Mesodermal cell (in vitro differentiated cells): ENCODE measurements at regions not wholly inside any gene's neighbourhood (a gene's known extent, or its start where the extent isn't known, plus 50 kb on each side); places are given as distances from the start of the nearest gene placed in this dataset.

Experiments
- H3K27ac ChIP-seq: 2 replicates; pipeline ENCODE4 v1.7.0; 2013; ENCODE audit warnings: mild to moderate bottlenecking, low read depth, low read length, moderate library complexity; ENCODE audit not compliant: severe bottlenecking
- H3K36me3 ChIP-seq: 2 replicates; pipeline ENCODE4 v1.7.1; 2013; ENCODE audit warnings: mild to moderate bottlenecking, low read length, moderate library complexity; ENCODE audit not compliant: control insufficient read depth, insufficient read depth
- H3K4me1 ChIP-seq: one replicate; pipeline ENCODE4 v1.7.1; 2013; ENCODE audit warnings: mild to moderate bottlenecking, low read length; ENCODE audit not compliant: insufficient read depth, control insufficient read depth, poor library complexity, severe bottlenecking
- H3K4me3 ChIP-seq: 2 replicates; pipeline ENCODE4 v1.7.0; 2013; ENCODE audit warnings: low read length, control low read depth, mild to moderate bottlenecking; ENCODE audit not compliant: insufficient read depth, poor library complexity, severe bottlenecking; ENCODE audit errors: extremely low read depth
- H3K9me3 ChIP-seq: 2 replicates; pipeline ENCODE4 v1.7.1; 2013; ENCODE audit warnings: mild to moderate bottlenecking, low read length, moderate library complexity; ENCODE audit not compliant: control insufficient read depth
- WGBS, 2 experiments: methylation state at CpG; one replicate each; pipeline ENCODE4 v1.1.5; 2013; ENCODE audit warnings: missing lambda C conversion rate in 2 of 2; ENCODE audit not compliant: insufficient coverage in 2 of 2; 5-methylcytosine and 5-hydroxymethylcytosine counted together

DNA sequence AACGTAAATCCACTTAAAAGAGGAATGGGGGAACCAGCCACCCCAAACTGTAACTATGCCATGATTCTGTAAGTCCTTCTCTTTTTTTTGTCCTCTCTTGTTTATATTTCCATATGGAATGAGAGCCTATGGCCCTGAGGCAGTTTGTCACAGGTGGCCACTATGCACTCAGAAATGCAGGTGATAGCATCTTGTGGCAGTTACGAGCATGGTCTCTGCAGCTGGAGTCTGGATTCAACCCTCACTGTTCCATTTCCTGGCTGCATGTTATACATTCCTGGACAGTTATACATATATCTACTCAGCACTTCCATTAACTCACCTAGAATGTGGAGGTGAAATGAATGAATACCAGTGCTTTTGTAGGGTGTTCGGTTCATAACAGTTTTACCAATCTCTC, 291.5 kb upstream of the FANCL start:
- no peak overlapping the region for H3K27ac ChIP-seq
- H3K4me1 ChIP-seq: no peaks in the 10 kb centered on the region
- H3K4me3 ChIP-seq: no peak overlapping the region
- H3K9me3 ChIP-seq: no peaks in the 10 kb centered on the region
- H3K36me3 ChIP-seq: no peaks in the 10 kb centered on the region
- 90 to 100% methylated on average over 1 to 2 of the region's 3 CpGs for WGBS, 2 experiments

DNA sequence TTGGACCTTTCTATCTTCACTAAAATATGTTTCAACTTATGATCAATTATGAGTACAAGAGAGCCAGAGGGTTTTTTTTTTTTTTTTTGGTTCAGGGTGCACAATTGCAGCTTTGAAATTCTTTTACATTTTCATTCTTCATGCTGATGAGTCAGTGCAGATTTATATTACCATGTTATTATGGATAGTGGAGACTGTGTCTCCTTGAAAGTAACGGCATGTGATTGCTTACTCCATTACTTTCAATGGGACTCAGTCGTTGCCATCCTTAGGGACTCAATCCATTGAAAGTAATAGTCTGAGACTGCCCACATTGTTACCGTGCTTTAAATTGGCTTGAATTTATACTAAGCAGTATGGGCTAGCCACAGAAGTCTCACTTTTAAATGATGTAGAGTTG, 286.5 kb upstream of the FANCL start:
- 89% methylated on average over 2 of the region's 3 CpGs; no CpG with 5 or more reads in 1 of the 2 experiments for WGBS, 2 experiments
- no peaks in the 10 kb centered on the region for H3K9me3 ChIP-seq
- no peak overlapping the region for H3K4me3 ChIP-seq

GRCh38 chr2:58521803-58522554, 280.9 kb upstream of the FANCL start:
- 43 to 65% methylated on average over 5 of the region's 7 CpGs for whole genome bisulfite sequencing, 2 experiments
- Histone ChIP-seq H3K9me3 (no peaks in the 10 kb centered on the region), H3K4me3 (no peak overlapping the region), H3K4me1 (no peaks in the 10 kb centered on the region), H3K27ac (no peak overlapping the region), H3K36me3 (no peaks in the 10 kb centered on the region)

More for the DNA sequence above, 286.5 kb upstream of the FANCL start:
- Histone ChIP-seq H3K36me3 (no peaks in the 10 kb centered on the region), H3K4me1 (no peaks in the 10 kb centered on the region), H3K27ac (no peak overlapping the region)

DNA sequence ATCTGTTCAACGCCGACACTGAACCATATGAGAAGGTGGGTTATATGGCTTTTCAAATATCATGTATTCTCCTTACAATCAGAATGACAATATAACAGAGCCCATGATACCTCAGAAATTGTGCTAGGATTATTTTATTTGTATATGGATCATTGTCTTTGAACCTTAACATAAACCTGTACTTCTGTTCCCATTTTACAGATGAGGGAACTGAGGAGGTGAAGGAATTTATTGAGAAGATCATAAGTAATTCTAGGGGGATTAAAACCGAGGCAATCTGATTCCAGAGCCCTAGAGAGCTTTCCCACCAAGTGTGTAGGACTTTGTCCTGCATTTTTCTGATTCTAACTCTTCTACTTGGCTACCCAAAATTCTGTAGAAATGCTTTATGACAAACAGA, 279.8 kb upstream of the FANCL start:
- H3K4me3 ChIP-seq: no peak overlapping the region
- no peaks in the 10 kb centered on the region for H3K9me3 ChIP-seq
- WGBS, 2 experiments: no CpG with 5 or more reads among the region's 3 CpGs
- H3K36me3 ChIP-seq: no peaks in the 10 kb centered on the region
- no peaks in the 10 kb centered on the region for H3K4me1 ChIP-seq
- H3K27ac ChIP-seq: no peak overlapping the region

- Histone ChIP-seq H3K9me3 (no peaks in the 10 kb centered on the region), H3K36me3 (no peaks in the 10 kb centered on the region), H3K27ac (no peak overlapping the region), H3K4me3 (no peak overlapping the region), H3K4me1 (no peaks in the 10 kb centered on the region)
- WGBS, 2 experiments: 100% methylated on average over 2 of the region's 2 CpGs; no CpG with 5 or more reads in 1 of the 2 experiments
Observed at GRCh38 chr2:58517881-58518280, 276.8 kb upstream of the FANCL start.

GRCh38 chr2:58516695-58517094, 275.6 kb upstream of the FANCL start:
- Histone ChIP-seq H3K4me3 (no peak overlapping the region), H3K9me3 (no peaks in the 10 kb centered on the region), H3K27ac (no peak overlapping the region), H3K36me3 (no peaks in the 10 kb centered on the region), H3K4me1 (no peaks in the 10 kb centered on the region)
- WGBS, 2 experiments: no CpG with 5 or more reads among the region's 3 CpGs

- Histone ChIP-seq H3K4me1 (no peaks in the 10 kb centered on the region), H3K9me3 (no peaks in the 10 kb centered on the region), H3K4me3 (no peak overlapping the region), H3K36me3 (no peaks in the 10 kb centered on the region), H3K27ac (no peak overlapping the region)
- 100% methylated on average over 1 to 2 of the region's 2 CpGs for WGBS, 2 experiments
Observed at GRCh38 chr2:58515827-58516573, 274.9 kb upstream of the FANCL start.

- no peaks in the 10 kb centered on the region for H3K4me1 ChIP-seq
Observed at GRCh38 chr2:58514252-58514651, 273.1 kb upstream of the FANCL start.

GRCh38 chr2:58512878-58513277, 271.8 kb upstream of the FANCL start:
- WGBS, 2 experiments: 91 to 100% methylated on average over 1 of the region's 1 CpG
- Histone ChIP-seq H3K9me3 (no peaks in the 10 kb centered on the region), H3K27ac (no peak overlapping the region), H3K4me3 (no peak overlapping the region), H3K36me3 (no peaks in the 10 kb centered on the region), H3K4me1 (no peaks in the 10 kb centered on the region)

More at GRCh38 chr2:58514252-58514651, 273.1 kb upstream of the FANCL start:
- Histone ChIP-seq H3K9me3 (no peaks in the 10 kb centered on the region), H3K4me3 (no peak overlapping the region), H3K36me3 (no peaks in the 10 kb centered on the region), H3K27ac (no peak overlapping the region)

DNA sequence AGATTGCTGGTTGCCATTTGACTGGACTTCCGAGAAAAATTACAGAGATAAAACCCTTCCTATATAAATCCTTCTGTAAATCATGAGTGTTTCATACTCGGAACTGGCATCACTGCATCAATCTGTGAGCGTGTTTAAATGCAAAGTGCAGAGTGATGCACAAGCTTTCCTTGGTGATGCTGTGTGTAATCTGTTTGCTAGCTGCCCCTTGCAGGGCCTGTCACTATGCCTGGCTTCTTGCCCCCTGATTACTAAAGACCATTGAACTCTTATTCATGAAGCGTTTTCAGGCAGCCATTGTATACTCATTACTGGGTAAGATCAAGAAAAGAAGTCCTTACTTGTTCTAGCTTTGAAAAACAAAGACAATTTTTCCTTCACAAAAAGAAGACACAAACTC, 266.9 kb upstream of the FANCL start:
- 80 to 93% methylated on average over 1 to 2 of the region's 4 CpGs for WGBS, 2 experiments
- Histone ChIP-seq H3K36me3 (no peaks in the 10 kb centered on the region), H3K9me3 (no peaks in the 10 kb centered on the region), H3K27ac (no peak overlapping the region), H3K4me3 (no peak overlapping the region), H3K4me1 (no peaks in the 10 kb centered on the region)

DNA sequence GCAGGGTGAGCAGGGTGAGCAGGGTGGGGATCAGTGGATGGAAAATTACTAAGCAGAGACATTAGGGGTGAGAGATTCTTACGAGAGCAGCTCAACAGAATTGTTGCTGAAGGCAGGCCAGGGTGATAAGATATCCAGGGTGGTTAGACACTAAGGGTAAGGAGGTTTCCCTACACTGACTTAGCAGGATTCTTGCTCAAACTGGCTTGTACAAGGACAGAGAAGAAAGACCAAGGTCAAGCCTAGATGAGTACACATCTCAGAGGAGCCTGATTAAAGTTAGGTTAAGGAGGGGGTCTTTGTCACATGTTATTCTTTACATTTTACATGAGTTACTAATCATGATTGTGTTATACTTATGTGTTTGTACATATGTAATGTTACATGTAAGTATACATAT, 262.8 kb upstream of the FANCL start:
- no peaks in the 10 kb centered on the region for H3K9me3 ChIP-seq
- H3K27ac ChIP-seq: no peak overlapping the region
- no peak overlapping the region for H3K4me3 ChIP-seq
- H3K4me1 ChIP-seq: no peaks in the 10 kb centered on the region
- no peaks in the 10 kb centered on the region for H3K36me3 ChIP-seq
- 64 to 83% methylated on average over 1 of the region's 1 CpG for WGBS, 2 experiments
